ENCODE measurements at regions not wholly inside any gene's neighbourhood (a gene's known extent, or its start where the extent isn't known, plus 50 kb on each side); places are given as distances from the start of the nearest gene placed in this dataset.

- no peak for TF ChIP-seq CTCF (IDR thresholded peaks at IDR 0.05; ENCODE audit: low read depth, low read length)
- no peak for TF ChIP-seq EZH2phosphoT487 (IDR thresholded peaks at IDR 0.05; ENCODE audit: low read depth)
These were observed 80.8 kb upstream of the WIPF1 start for GRCh38 chr2:174678395-174678794.
